ENCODE measurements at regions not wholly inside any gene's neighbourhood (a gene's known extent, or its start where the extent isn't known, plus 50 kb on each side); places are given as distances from the start of the nearest gene placed in this dataset.

- TF ChIP-seq POLR2A (IDR thresholded peaks at IDR 0.05) (no peak), CTCF (IDR thresholded peaks at IDR 0.05 in 8 of 11, conservative IDR thresholded peaks at IDR 0.05 in 3 of 11) (no peak), POLR2AphosphoS5 (IDR thresholded peaks at IDR 0.05) (no peak)
These were observed 73.7 kb upstream of the BAIAP2L1 start for GRCh38 chr7:98474558-98474957.

All from spleen (tissue), 7 donors.